HG02943 (cell line): ENCODE measurements at regions not wholly inside any gene's neighbourhood (a gene's known extent, or its start where the extent isn't known, plus 50 kb on each side); places are given as distances from the start of the nearest gene placed in this dataset.
"Not testable (repeated sequence)": the region's sequence is repeated elsewhere in the genome, so short reads cannot be mapped to it uniquely, and the experiment has no call there.

ENCODE experiments used
- ATAC-seq: cut with Tn5 transposase; IDR thresholded peaks from one replicate; pipeline ENCODE4 v1.9.1; 2021; ENCODE audit warnings: mild to moderate bottlenecking, low read depth, moderate library complexity; ENCODE audit not compliant: unreplicated experiment

- ATAC-seq, result no peak
These were observed 182.6 kb downstream of the ATOH1 start for GRCh38 chr4:94011190-94011589.

- ATAC-seq, result no peak
These were observed 186.1 kb downstream of the ATOH1 start for GRCh38 chr4:94014484-94015136.

DNA sequence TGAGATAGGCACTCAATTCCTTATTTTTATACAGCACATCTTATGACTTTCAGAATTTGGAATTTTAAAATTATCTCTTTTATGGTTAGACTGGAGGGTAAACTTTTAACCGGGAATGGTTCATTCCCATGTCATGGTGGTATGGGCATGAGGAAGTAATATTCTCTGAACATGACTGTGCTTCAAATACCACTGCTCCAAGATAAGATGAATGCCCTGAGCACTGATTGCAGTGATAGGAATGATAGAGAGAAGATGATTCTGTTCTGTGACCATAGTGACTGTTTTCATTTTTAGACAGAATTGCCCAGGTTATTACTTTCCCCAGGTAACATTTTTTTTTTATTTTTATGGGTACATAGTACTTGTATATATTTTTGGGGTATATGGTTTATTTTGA is 187.4 kb downstream of the ATOH1 start:
- ATAC-seq, result no peak

GRCh38 chr4:94032754-94033153 is 174.9 kb upstream of the SMARCAD1 start:
- ATAC-seq, result no peak

DNA sequence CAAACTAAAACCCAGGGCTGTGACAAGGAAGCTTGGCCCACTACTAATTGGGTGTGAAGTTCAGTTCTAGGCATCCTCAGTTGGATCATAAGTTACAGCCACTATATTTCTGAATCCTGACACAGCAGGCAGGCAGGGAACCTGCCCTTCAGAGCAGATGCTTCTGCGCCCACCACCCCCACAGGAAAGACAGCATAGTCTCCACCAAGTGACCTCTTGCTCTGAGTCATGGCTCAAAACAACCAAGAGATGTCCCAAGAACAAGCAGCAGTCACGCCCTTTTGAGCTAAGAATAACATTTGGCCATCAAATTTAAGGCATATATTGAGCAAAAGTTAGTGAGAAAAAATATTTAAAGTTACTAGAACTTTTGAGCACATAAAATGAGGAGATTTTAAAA is 170.7 kb upstream of the SMARCAD1 start:
- no peak for ATAC-seq

- no peak for ATAC-seq
These were observed 169.5 kb upstream of the SMARCAD1 start for GRCh38 chr4:94038195-94038594.

DNA sequence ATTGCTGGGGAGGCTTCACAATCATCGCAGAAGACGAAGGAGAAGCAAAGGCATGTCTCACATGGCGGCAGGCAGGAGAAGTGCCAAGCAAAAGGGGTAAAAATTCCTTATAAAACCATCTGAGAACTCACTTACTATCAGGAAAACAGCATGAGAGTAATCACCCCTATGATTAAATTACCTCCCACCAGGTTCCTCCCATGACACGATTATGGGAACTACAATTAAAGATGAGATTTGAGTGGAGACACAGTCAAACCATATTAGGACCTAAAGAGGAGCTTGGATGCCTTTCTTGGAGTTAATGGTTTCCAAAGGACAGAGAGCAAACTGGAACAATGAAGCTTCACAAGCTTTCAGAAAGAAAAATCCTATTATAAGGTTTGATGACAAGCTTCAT is 168.4 kb upstream of the SMARCAD1 start:
- no peak for ATAC-seq

GRCh38 chr4:94044471-94044870 is 163.2 kb upstream of the SMARCAD1 start:
- not testable (repeated sequence) for ATAC-seq

GRCh38 chr4:94063084-94063483 is 144.6 kb upstream of the SMARCAD1 start:
- ATAC-seq, result no peak

GRCh38 chr4:94068753-94069719 is 138.6 kb upstream of the SMARCAD1 start:
- ATAC-seq, result no peak

GRCh38 chr4:94076498-94076897 is 131.2 kb upstream of the SMARCAD1 start:
- ATAC-seq, result no peak

DNA sequence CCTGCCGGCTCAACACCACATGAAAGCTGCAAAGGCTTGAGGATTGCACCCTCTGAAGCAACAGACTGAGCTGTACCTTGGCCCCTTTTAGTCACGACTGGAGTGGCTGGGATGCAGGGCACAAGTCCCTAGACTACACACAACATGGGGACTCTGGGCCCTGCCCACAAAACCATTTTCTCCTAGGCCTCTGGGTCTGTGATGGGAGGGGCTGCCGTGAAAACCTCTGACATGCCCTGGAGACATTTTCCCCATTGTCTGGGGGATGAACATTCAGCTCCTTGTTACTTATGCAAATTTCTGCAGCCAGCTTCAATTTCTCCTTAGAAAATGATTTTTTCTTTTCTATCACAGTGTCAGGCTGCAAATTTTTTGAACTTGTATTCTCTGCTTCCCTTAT is 123.5 kb upstream of the SMARCAD1 start:
- ATAC-seq, result no peak

DNA sequence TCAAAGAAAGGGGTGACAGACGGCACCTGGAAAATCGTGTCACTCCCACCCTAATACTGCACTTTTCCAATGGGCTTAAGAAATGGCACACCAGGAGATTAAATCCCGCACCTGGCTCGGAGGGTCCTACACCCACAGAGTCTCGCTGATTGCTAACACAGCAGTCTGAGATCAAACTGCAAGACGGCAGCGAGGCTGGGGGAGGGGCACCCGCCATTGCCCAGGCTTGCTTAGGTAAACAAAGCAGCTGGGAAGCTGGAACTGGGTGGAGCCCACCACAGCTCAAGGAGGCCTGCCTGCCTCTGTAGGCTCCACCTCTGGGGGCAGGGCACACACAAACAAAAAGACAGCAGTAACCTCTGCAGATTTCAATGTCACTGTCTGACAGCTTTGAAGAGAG is 108.5 kb upstream of the SMARCAD1 start:
- not testable (repeated sequence) for ATAC-seq

- ATAC-seq, result no peak
These were observed 95.0 kb upstream of the SMARCAD1 start for GRCh38 chr4:94112644-94113043.

- ATAC-seq, result no peak
These were observed 92.0 kb upstream of the SMARCAD1 start for GRCh38 chr4:94115687-94116086.

DNA sequence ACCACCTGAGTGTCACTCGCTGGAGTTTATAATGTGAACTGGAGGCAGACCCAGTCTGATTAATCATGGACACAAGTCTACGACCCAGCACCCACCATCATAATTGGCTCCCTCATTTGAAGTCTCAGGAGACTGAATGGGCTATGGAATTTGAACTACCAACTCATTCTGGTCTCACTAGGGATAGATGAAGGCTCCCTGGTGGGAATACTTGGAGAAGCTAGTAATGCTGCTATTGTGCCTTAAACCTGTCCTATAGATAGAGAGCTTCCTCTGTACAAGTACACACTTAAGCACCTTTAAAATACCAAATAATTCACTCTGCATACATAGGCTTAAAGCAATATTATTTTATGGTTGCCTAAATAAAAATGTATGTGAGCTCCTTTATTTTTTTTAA is 90.8 kb upstream of the SMARCAD1 start:
- ATAC-seq, result no peak

GRCh38 chr4:94126669-94127068 is 81.0 kb upstream of the SMARCAD1 start:
- ATAC-seq, result no peak

DNA sequence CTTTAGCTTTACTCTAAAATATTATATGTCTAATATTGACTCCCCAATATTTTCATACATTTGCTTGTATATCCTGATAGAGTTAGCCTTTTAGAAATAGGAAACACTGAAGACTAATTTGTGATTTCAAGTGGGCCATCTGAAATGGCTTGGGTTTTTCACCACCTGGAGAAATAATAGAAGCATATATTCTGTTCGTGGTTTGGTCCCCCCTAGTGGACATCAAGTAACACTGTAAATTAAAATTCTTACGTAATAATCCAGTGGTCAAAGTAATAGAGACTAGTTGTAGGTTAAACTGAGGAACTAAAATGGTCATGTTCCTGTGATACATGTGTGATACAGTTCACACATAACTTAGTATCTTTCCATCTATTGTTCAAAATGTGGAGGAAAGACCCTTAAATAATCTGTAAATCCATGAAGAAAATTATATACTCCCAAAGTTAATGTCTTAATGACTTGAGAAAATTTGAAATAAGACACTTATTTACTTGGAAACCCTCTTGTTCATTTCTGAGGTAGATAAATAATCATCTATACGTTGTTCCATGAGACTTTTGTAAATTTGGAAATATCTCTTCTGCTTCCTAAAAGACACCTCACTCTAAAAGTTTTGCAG is 79.8 kb upstream of the SMARCAD1 start:
- peak; percentile 60 for ATAC-seq

DNA sequence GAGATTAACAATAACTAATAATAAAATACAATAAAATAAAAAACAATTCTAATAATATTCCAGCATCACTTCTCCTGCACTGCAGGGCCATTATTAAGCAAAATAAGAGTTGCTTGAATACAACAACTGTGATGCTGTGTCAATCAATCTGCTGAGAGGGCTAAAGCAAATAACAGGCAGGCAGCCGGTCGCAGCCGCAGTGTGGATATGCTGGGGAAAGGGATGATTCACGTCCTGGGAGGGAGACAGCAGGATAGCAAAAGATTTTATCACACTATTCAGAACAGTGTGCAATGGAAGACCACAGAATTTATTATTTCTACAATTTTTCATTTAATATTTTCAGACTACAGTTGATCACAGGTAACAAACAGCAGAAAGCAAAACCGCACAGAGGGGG is 76.5 kb upstream of the SMARCAD1 start:
- no peak for ATAC-seq

- ATAC-seq, result no peak
These were observed 72.0 kb upstream of the SMARCAD1 start for GRCh38 chr4:94135701-94136100.

DNA sequence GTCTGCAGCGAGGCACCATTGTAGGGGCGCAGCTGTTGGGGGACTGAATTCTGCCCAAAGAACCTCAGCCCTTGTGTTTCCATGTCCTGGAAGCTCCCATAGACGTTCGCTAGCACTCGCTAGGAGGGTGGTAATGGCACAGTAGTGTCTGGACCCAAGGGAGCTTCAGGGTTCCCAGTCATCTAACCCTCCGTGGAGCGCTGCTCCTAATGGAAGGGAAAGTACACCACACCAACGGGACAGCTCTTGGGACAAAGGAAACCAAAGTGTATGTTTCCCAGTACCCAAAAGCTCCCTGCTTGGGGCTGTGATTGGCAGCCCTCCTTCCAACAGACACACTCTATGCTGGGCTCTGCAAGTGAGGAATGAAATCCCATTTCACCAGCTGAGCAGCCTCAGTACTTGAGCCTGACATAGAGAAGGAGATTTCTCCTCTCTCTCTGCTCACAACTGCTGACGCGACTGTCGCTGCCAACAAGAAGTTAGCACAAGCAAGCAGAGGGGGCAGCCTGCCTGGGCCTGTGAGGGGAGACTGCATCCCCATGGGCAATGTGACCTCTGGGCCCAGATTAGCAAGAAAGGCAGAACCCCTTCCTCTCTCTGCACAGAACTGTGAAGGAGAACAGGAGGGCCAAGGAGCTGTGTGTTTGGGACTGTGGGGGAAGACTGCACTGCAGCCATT is 67.6 kb upstream of the SMARCAD1 start:
- no peak for ATAC-seq
